ENCODE measurements at regions not wholly inside any gene's neighbourhood (a gene's known extent, or its start where the extent isn't known, plus 50 kb on each side); places are given as distances from the start of the nearest gene placed in this dataset.

DNA sequence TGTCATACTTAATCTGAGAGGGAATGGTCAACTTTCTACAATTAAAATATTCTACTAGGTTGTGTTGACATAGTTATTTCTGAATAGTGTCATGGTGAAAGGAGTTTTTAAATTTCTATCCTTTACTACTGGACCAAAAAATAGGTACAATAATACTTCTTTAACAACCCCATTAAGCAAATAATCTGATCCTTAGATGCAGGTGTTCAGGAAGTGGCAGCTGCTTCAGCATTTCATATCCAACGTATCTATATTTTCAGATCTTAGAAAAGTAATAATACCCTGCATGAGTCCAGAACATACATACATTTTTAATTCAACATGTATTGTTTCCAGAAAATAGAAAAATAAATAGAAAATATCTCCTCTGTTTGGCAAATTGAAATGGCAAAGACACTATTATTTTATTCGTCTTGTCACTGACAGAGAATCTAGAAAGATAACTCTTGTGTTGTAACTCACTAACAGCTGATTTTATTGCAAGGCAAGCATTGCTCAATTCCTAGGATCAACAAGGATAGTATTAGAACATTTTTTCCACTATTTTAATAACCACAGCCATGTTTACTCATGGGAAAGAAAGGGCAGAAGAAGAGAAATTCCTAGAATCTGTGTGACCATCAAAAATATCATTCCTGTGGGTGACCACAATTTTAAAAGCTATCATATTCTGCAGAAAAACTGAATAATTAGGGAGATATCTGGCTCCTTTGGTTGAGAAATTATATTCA lies 159.3 kb upstream of the CNTNAP2 start:
- DNase-seq (ENCODE audit: low read depth in 1 of 2, low spot score in 2 of 2) (no peak), FAIRE-seq (no peak)
- no peaks in the 10 kb centered on the region for H3K23me2 ChIP-seq (ENCODE audit: low read depth, low read length)
- no peaks in the 10 kb centered on the region for H4K20me1 ChIP-seq (replicated peaks in 1 of 2; ENCODE audit: control insufficient read depth in 1 of 2, insufficient read depth in 2 of 2, low read length in 2 of 2)
- H2AK5ac ChIP-seq (ENCODE audit: low read depth, low read length): no peak overlapping the region
- H4K91ac ChIP-seq (replicated peaks; ENCODE audit: insufficient read length, low read length): no peak overlapping the region
- H2BK15ac ChIP-seq (ENCODE audit: low read length): no peak overlapping the region
- H3K56ac ChIP-seq (replicated peaks; ENCODE audit: insufficient read length, low read depth, low read length): no peak overlapping the region
- no peaks in the 10 kb centered on the region for H3K79me1 ChIP-seq (ENCODE audit: low read depth, low read length)
- H3K9me3 ChIP-seq (ENCODE audit: insufficient read depth in 2 of 2, low read depth in 1 of 2, low read length in 1 of 2): no peaks in the 10 kb centered on the region
- H3K4me3 ChIP-seq (ENCODE audit: extremely low read depth in 1 of 4, insufficient read depth in 2 of 4, low read depth in 3 of 4, low read length in 4 of 4): no peak overlapping the region
- WGBS, 2 experiments (ENCODE audit: extremely low coverage in 1 of 2, insufficient coverage in 1 of 2, insufficient read length in 1 of 2, insufficient replicate concordance in 2 of 2, low coverage in 1 of 2, low lambda C conversion rate in 2 of 2, missing lambda C conversion rate in 1 of 2): 89% methylated on average over 2 of the region's 2 CpGs; no CpG with 5 or more reads in 1 of the 2 experiments
- H2BK20ac ChIP-seq (ENCODE audit: low read length): no peak overlapping the region
- no peak overlapping the region for H2BK120ac ChIP-seq (replicated peaks; ENCODE audit: low read depth, low read length)
- no peaks in the 10 kb centered on the region for H3K36me3 ChIP-seq (ENCODE audit: control insufficient read depth in 2 of 4, insufficient read depth in 4 of 4, low read length in 3 of 4)
- no peak overlapping the region for H3K23ac ChIP-seq (ENCODE audit: insufficient read length)
- no peak overlapping the region for H2BK12ac ChIP-seq (ENCODE audit: low read depth, low read length)
- H3K4ac ChIP-seq (replicated peaks; ENCODE audit: insufficient read length, low read depth, low read length): no peak overlapping the region
- no peak overlapping the region for H3K4me2 ChIP-seq (ENCODE audit: insufficient read depth in 1 of 2, low read depth in 2 of 2, low read length in 2 of 2)
- no peak overlapping the region for H3K14ac ChIP-seq (ENCODE audit: insufficient read length)
- TF ChIP-seq, protein P1, sequence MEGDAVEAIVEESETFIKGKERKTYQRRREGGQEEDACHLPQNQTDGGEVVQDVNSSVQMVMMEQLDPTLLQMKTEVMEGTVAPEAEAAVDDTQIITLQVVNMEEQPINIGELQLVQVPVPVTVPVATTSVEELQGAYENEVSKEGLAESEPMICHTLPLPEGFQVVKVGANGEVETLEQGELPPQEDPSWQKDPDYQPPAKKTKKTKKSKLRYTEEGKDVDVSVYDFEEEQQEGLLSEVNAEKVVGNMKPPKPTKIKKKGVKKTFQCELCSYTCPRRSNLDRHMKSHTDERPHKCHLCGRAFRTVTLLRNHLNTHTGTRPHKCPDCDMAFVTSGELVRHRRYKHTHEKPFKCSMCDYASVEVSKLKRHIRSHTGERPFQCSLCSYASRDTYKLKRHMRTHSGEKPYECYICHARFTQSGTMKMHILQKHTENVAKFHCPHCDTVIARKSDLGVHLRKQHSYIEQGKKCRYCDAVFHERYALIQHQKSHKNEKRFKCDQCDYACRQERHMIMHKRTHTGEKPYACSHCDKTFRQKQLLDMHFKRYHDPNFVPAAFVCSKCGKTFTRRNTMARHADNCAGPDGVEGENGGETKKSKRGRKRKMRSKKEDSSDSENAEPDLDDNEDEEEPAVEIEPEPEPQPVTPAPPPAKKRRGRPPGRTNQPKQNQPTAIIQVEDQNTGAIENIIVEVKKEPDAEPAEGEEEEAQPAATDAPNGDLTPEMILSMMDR (IDR thresholded peaks at IDR 0.05; ENCODE audit: control extremely low read depth in 1 of 3, insufficient read depth in 1 of 3, low read depth in 1 of 3, low read length in 3 of 3): no peak
- TF ChIP-seq SP2 (IDR thresholded peaks at IDR 0.05; ENCODE audit: low read length): no peak
- TF ChIP-seq CBX8 (IDR thresholded peaks at IDR 0.05; ENCODE audit: borderline replicate concordance, low read depth, low read length): no peak
- no peak for TF ChIP-seq SAP30 (IDR thresholded peaks at IDR 0.05; ENCODE audit: insufficient read depth, insufficient replicate concordance, low read length)
- TF ChIP-seq TAF1 (IDR thresholded peaks at IDR 0.05; ENCODE audit: low read depth, low read length): no peak
- no peak for TF ChIP-seq CEBPB (IDR thresholded peaks at IDR 0.05; ENCODE audit: low read depth, low read length)
- H3K4me1 ChIP-seq (replicated peaks in 1 of 4; ENCODE audit: control insufficient read depth in 3 of 4, insufficient read depth in 4 of 4, low read length in 3 of 4): no peaks in the 10 kb centered on the region
- H3K9ac ChIP-seq (replicated peaks in 1 of 4; ENCODE audit: extremely low read depth in 1 of 4, low read depth in 3 of 4, low read length in 3 of 4): no peak overlapping the region
- no peak overlapping the region for H3K27ac ChIP-seq (ENCODE audit: low read depth, low read length)
- no peak overlapping the region for H2AFZ ChIP-seq (ENCODE audit: low read length)
- no peak overlapping the region for H4K5ac ChIP-seq (ENCODE audit: insufficient read length, low read depth, low read length)
- H3K18ac ChIP-seq (ENCODE audit: extremely low read depth, low read length): no peak overlapping the region
- ChIA-PET CTCF (ENCODE audit: partially characterized antibody) (no interaction called here), POLR2A (ENCODE audit: partially characterized antibody) (no interaction called here)
- H3K79me2 ChIP-seq (ENCODE audit: control insufficient read depth in 1 of 2, insufficient read depth in 2 of 2, low read length in 2 of 2): no peaks in the 10 kb centered on the region
- H3K27me3 ChIP-seq (replicated peaks in 1 of 4; ENCODE audit: control insufficient read depth in 3 of 4, extremely low read depth in 1 of 4, insufficient read depth in 3 of 4, low read length in 3 of 4): no peaks in the 10 kb centered on the region
- H2BK5ac ChIP-seq (ENCODE audit: low read depth, low read length): no peak overlapping the region
- H4K8ac ChIP-seq (ENCODE audit: extremely low read depth, insufficient read depth, low read length): no peak overlapping the region
